ENCODE measurements at regions not wholly inside any gene's neighbourhood (a gene's known extent, or its start where the extent isn't known, plus 50 kb on each side); places are given as distances from the start of the nearest gene placed in this dataset.
"Not testable (repeated sequence)": the region's sequence is repeated elsewhere in the genome, so short reads cannot be mapped to it uniquely, and the experiment has no call there.

DNA sequence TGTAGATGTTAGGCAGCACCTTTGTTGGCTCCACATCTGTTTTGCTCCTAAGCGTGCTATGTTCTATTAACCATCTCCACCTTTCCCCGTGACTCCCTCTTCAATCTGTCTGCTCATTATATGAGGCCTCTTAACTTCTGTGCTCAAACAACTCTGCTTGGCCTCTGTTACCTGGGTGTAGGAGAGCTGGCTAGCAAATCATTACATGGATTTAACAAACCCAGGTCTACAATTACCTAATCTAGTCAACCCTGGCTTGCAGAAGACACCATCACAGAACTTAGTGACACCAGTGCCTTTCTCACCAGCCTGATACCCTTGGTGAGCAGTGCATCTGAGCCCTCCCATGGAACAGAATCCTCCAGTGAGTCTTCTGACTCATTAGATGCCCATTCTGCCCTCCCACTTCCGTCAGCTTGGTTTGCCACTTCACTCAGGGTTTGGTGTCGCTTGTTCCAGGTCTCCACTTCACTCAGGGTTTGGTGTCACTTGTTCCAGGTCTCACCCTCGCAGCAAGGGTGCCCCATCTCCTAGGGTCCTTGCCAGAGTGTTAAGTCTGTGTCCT, 92.0 kb upstream of the KIF26B start:
- WGBS = 96% methylated on average over 5 of the region's 5 CpGs
- intact Hi-C loops (cut with DNase I) = no loop called here

DNA sequence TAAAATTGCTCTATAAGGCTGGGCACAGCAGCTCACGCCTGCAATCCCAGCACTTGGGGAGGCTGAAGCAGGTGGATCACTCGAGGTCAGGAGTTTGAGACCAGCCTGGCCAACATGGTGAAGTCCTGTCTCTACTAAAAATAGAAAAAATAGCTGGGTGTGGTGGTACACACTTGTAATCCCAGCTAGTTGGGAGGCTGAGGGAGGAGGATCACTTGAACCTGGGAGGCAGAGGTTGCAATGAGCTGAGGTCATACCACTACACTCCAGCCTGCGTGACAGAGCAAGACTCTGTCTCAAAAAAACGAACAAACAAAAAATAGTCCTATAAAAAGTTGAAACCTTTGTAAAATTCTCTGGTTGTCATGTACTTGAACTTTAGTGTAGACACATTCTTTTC, 93.0 kb upstream of the KIF26B start:
- H3K9me3 ChIP-seq; H3K4me1 ChIP-seq (replicated peaks); H3K27me3 ChIP-seq (replicated peaks; ENCODE audit: insufficient read depth); DNase-seq (ENCODE audit: low spot score); intact Hi-C loops (cut with DNase I); H3K27ac ChIP-seq; H3K36me3 ChIP-seq; H3K4me3 ChIP-seq: not testable (repeated sequence)
- WGBS = 89% methylated on average over 4 of the region's 4 CpGs

More for the DNA sequence above, 92.0 kb upstream of the KIF26B start:
- no peak for DNase-seq (ENCODE audit: low spot score)
- no peak overlapping the region for H3K4me3 ChIP-seq
- H3K27me3 ChIP-seq (replicated peaks; ENCODE audit: insufficient read depth) = no peaks in the 10 kb centered on the region
- TF ChIP-seq POLR2AphosphoS5 (IDR thresholded peaks at IDR 0.05) = no peak
- TF ChIP-seq POLR2A (IDR thresholded peaks at IDR 0.05) = no peak
- no peaks in the 10 kb centered on the region for H3K36me3 ChIP-seq
- no peak overlapping the region for H3K27ac ChIP-seq
- H3K9me3 ChIP-seq = no peaks in the 10 kb centered on the region
- H3K4me1 ChIP-seq (replicated peaks) = no peaks in the 10 kb centered on the region

DNA sequence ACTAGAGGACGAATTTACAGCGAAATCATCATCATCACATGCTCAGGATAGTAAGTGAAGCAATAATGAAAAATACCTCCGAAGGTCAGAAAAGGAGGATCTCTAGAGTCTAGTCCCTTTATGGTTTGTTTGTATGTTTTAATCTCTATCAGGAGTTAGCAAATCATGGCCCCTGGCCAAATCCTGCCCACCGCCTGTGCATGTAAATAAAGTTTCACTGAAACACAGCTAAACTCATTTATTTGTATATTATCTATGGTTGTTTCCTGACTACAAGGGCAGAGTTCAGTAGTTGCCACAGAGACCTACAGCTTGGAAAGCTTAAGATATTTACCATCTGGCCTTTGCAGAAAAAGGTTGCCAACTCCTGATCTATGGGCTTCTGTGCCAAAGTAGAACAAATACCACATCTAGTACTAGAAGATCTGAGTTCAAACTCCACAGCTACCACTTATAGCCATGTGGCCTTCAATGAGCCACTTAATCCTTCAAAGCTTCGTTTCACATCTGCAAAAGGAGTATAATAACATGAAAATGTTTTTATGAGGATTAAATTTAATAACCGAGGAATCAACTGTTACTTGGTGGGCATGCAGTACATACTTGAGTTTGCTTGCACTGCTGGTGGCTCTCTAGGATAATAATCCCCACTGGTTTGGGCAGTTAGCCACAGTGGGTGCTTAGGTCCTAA, 94.0 kb upstream of the KIF26B start:
- Histone ChIP-seq H3K4me3 (no peak overlapping the region), H3K36me3 (no peaks in the 10 kb centered on the region), H3K9me3 (no peaks in the 10 kb centered on the region), H3K27me3 (replicated peaks; ENCODE audit: insufficient read depth) (no peaks in the 10 kb centered on the region), H3K27ac (no peak overlapping the region), H3K4me1 (replicated peaks) (no peaks in the 10 kb centered on the region)
- intact Hi-C loops (cut with DNase I) = no loop called here
- DNase-seq (ENCODE audit: low spot score) = no peak
- 58% methylated on average over 6 of the region's 6 CpGs for WGBS
- TF ChIP-seq, protein P1, sequence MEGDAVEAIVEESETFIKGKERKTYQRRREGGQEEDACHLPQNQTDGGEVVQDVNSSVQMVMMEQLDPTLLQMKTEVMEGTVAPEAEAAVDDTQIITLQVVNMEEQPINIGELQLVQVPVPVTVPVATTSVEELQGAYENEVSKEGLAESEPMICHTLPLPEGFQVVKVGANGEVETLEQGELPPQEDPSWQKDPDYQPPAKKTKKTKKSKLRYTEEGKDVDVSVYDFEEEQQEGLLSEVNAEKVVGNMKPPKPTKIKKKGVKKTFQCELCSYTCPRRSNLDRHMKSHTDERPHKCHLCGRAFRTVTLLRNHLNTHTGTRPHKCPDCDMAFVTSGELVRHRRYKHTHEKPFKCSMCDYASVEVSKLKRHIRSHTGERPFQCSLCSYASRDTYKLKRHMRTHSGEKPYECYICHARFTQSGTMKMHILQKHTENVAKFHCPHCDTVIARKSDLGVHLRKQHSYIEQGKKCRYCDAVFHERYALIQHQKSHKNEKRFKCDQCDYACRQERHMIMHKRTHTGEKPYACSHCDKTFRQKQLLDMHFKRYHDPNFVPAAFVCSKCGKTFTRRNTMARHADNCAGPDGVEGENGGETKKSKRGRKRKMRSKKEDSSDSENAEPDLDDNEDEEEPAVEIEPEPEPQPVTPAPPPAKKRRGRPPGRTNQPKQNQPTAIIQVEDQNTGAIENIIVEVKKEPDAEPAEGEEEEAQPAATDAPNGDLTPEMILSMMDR (IDR thresholded peaks at IDR 0.05) = no peak
- TF ChIP-seq POLR2A (IDR thresholded peaks at IDR 0.05) = no peak
- TF ChIP-seq POLR2AphosphoS5 (IDR thresholded peaks at IDR 0.05) = no peak

DNA sequence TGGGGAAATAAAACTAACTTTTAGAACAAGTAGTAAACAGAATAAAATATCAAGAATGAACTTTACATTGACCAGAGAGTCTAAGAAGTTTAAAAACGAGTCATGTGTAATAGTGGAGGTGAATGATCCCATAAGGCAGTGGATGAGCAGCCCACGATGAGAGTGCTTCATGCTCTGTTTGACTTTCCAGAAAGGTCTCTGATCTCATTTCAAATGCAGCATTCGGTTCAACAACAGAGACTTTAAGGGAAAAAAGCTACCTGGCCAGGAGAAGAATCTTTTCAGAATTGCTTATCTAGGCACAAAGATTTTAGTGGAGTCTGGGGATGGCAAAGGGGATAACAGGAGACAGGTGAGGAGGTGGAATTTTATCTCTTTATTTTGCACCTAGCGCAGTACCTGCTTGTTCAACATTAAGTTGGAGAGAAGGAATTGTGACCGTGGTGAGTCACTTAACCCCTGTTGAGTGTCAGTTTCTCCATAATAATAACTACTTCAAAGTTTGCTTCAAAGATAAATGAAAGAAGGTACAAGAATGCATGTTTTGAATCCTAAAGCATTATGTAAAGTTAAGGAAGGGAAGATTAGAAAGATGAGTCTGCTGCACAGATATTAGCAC, 94.9 kb upstream of the KIF26B start:
- H3K9me3 ChIP-seq = no peaks in the 10 kb centered on the region
- H3K36me3 ChIP-seq = no peaks in the 10 kb centered on the region
- DNase-seq (ENCODE audit: low spot score) = no peak
- no peak overlapping the region for H3K27ac ChIP-seq
- H3K27me3 ChIP-seq (replicated peaks; ENCODE audit: insufficient read depth) = no peaks in the 10 kb centered on the region
- 64% methylated on average over 5 of the region's 5 CpGs for WGBS
- TF ChIP-seq POLR2AphosphoS5 (IDR thresholded peaks at IDR 0.05) (no peak), POLR2A (IDR thresholded peaks at IDR 0.05) (no peak)
- TF ChIP-seq, protein P1 (IDR thresholded peaks at IDR 0.05) = no peak
- intact Hi-C loops (cut with DNase I) = no loop called here
- no peaks in the 10 kb centered on the region for H3K4me1 ChIP-seq (replicated peaks)
- H3K4me3 ChIP-seq = no peak overlapping the region

DNA sequence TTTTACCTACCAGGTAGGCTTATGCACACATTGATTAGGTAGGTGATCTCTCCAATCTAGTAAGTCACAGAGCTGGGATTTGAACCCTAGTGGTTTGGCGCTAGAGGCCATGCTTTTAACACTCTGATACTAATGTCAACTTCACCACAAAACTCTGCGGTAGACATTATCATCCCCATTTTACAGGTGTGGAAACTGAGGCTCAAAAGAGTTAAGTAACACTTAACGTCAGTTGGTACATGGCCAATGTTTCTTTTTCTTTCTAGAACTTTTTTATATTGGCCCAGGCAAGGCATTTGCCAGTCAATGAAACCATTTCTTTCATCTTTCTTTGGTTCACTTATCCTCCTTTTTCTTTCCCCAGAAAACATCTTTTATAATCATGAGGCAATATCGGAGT, 95.9 kb upstream of the KIF26B start:
- 95% methylated on average over 4 of the region's 4 CpGs for WGBS
- no peaks in the 10 kb centered on the region for H3K4me1 ChIP-seq (replicated peaks)
- no peaks in the 10 kb centered on the region for H3K9me3 ChIP-seq
- H3K4me3 ChIP-seq = no peak overlapping the region
- H3K27ac ChIP-seq = no peak overlapping the region
- no peak for DNase-seq (ENCODE audit: low spot score)
- intact Hi-C loops (cut with DNase I) = no loop called here
- H3K36me3 ChIP-seq = no peaks in the 10 kb centered on the region
- H3K27me3 ChIP-seq (replicated peaks; ENCODE audit: insufficient read depth) = no peaks in the 10 kb centered on the region
- TF ChIP-seq, protein P1 (IDR thresholded peaks at IDR 0.05) = no peak
- TF ChIP-seq POLR2AphosphoS5 (IDR thresholded peaks at IDR 0.05) (no peak), POLR2A (IDR thresholded peaks at IDR 0.05) (no peak)

DNA sequence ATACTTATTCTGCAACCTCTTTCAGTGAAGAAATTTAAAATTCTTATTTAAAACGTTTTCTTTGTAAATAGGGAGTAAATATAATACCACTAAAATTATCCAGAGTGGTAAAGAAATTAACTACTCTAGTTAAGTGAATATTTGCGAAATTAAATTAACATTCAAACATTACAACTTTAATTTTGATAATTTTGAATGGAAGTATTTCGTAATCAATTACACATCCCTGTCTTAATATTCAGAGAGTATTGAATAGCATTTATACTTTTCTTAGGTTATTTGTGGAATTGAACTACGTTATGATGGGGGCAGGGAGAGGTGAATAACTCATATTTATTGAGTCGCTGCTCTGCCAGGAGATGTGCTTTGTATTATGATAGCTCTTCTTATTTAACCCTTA, 96.3 kb upstream of the KIF26B start:
- Histone ChIP-seq H3K4me3 (no peak overlapping the region), H3K9me3 (no peaks in the 10 kb centered on the region), H3K27ac (no peak overlapping the region), H3K36me3 (no peaks in the 10 kb centered on the region), H3K4me1 (replicated peaks) (no peaks in the 10 kb centered on the region), H3K27me3 (replicated peaks; ENCODE audit: insufficient read depth) (no peaks in the 10 kb centered on the region)
- intact Hi-C loops (cut with DNase I) = no loop called here
- no peak for DNase-seq (ENCODE audit: low spot score)
- TF ChIP-seq POLR2A (IDR thresholded peaks at IDR 0.05) = no peak
- TF ChIP-seq, protein P1 (IDR thresholded peaks at IDR 0.05) = no peak
- no peak for TF ChIP-seq POLR2AphosphoS5 (IDR thresholded peaks at IDR 0.05)
- WGBS = 90% methylated on average over 5 of the region's 5 CpGs

Measured in prostate gland (tissue), 2 donors.